Right renal pelvis (tissue), 4 donors: ENCODE measurements at regions not wholly inside any gene's neighbourhood (a gene's known extent, or its start where the extent isn't known, plus 50 kb on each side); places are given as distances from the start of the nearest gene placed in this dataset.

Source experiments
- DNase-seq, 4 donors: peaks; one replicate each; pipeline ENCODE4 v3.0.0-alpha.2; 2013; ENCODE audit warnings: low read depth in 4 of 4, low spot score in 3 of 4, missing footprints in 1 of 4

GRCh38 chr7:42511027-42511426 is 274.0 kb upstream of the GLI3 start:
- DNase-seq, result no peak

DNA sequence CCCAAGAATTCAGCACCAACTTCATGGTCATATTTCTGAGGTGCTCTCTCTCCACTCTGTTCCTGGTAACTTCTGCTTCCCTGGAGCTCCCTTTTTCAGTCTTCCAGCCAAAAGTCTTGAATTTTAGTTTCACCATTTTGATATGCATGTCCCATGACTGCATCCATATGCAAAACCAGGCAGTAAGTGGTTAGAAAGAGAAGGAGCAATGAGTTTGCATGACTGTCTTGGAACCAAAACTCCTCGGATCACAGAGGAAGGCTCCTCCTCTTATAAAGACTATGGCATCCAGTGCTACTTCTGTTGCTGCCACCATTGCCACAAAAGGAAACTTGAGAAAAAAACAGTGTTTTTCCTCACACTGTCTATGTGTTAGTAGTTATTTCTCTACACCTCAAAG is 269.1 kb upstream of the GLI3 start:
- no peak for DNase-seq

GRCh38 chr7:42502022-42502421 is 265.0 kb upstream of the GLI3 start:
- no peak for DNase-seq

- no peak for DNase-seq
These were observed 258.2 kb upstream of the GLI3 start for GRCh38 chr7:42495256-42495655.

DNA sequence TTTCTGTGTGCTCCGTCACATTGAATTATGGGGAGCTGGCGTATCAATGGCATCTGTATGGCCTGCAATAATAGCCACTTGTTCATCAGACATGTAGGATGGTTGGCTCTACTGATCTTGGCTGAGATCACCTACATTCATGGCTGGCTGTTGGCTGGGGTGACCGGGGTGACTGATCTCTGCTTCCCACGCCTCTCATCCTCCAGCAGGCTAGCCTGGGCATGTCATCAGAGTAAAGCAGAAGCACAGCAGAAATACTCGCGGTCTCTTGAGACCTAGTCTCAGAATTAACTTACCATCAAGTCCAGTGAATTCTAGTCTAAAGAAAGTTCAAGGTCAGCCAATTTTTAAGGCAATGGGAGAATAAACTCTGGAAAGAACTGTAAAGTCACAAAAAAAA is 257.7 kb upstream of the GLI3 start:
- no peak for DNase-seq

- no peak for DNase-seq
These were observed 257.2 kb upstream of the GLI3 start for GRCh38 chr7:42494199-42494710.

DNA sequence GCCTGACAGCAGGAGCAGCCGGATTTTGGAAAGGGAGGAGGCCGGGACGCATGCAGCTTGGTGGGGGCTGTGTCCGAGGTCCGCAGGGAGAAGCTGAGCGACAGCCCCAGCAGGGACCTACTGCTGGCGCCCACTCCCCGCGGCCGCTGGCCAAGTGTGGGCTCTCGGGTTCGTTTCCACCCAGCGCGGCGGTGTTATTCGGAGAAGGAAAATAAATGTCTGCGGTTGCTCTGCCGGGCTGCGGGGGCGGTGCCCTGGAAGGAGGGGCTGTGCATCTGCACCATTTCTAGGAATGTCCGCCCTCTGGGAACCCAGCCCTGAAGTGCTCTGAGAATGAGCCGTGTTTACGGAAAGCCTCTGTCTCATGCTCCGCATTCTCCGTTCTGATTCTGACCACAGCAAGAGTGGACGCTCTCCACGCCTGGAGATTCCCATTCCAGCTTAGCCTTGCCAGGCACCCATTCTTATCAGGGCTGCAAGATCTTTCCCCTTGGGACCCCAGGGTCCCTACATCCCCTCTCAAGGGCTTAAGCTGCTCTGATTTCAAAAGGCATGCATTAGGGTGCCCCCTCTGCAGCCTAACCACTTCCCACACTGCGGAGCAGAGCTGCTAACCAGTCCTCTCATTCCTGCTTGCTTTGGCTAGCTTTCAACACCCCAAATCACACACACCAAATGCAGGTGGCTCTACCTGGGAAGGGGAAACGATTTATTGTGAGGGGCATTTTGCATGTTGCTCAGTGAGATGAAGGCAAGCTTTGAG is 256.6 kb upstream of the GLI3 start:
- DNase-seq, result peak; percentile 40 to 58 (median 53)

DNA sequence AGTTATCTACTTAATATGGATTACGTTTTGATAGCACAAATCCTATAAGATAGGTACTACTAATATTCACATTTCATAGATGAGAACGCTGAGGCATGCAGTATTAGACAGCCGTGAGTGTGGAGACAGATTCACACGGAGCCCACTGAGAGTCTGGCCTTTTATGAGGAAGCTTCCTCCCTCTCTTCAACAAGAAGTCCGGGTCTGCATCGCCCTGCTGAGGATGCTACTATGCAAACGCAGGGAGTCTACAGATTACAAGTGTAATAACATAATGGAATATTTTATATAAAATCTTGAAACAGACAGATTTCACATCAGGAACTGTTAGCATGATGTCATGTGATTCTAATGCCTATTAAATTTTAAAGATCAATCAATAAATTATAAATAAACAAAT is 255.9 kb upstream of the GLI3 start:
- no peak for DNase-seq

DNA sequence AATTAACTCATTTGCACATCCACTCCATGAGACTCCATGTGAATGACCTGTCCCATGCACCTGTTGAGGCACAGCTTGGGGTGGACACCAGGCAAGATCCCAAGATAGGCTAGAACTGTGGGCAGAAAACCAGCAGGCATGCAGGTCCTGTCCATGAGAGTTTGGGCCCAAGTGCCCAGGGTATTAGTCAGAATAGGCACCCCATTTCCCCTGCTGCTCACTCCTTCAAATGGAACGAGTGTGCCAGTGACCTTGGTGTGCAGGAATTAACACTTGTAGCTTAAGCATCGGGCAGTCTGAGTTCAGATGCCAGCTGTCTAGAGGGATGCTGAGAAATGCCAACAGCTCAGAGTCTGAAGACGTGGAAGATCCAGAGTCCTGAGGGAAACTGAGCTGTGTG is 254.1 kb upstream of the GLI3 start:
- DNase-seq, result no peak

GRCh38 chr7:42489299-42489698 is 252.3 kb upstream of the GLI3 start:
- no peak for DNase-seq

DNA sequence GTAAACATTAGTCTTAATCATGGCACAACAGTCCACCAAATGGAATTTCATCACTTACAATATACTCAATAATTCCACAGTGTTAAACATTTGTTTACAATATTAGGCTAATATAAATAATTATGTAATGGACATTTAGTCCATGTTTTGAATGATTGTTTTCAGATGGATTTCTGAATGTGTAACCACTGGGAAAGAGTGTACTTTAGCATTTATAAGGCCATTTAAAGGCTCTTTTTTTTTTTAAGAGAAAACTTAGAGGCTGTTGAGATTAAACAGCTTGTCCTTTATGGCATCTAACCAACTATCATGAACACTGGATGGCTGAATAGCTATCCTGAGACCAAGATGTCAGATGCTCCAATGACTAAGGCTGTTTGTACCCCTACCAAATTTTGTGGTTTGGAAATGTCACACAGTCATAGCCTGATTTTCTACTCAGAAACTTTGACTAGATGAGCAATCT is 248.3 kb upstream of the GLI3 start:
- DNase-seq, result no peak

DNA sequence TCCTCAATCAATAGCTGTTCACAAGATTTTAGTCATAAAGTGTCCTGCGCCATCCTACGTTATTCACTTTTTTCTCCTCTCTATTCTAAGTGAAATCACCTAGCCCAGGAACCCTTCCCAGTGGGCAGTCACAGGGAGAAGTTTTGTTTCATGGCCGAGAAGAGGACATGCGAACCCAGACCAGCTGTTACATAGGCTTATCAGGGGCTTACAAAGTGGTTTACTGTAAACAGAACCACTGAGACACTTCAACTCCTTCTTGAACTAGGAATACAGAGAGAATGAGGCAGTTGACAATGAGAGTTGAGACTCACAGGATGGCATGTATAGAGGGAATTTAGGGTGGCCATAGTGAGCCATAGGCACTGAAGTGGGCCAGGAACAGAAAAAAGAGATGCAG is 246.9 kb upstream of the GLI3 start:
- no peak for DNase-seq

DNA sequence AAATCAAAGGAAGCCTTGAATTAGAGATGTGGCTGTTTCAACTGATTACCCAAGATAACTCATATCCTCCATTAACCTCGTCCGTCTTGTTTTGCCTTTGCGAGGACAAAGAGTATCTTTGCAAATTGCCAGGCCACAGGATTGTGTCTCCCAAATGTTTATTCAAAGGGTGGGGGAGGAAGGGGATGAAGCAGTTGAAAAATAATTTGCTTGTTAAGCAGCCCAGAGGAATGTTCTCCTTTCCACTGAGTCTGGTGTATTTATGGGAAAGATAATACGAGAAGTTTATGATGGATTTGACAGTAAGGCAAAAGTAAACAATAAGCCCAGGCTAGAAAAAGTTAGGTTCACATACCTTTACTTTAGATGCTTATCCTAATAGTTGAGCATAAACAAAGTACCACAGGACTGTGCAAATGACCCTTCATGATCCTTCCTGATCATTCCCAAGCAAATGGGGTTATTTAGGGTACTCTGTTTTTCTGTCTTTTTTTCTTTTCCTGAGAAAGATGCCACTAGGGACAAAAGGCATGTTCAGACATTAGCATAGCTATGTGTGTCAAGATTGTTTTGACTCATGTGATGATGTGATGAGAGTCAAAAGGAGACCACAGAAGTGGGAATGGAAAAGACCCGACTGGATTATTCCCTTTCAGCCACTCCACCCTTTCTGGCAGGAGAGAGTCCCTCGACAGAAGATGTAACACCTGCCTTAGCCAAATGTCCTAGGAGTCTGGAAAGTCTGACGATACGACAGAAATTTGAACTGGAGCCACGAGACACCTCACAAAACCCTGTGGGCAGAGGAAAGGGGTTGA is 243.0 kb upstream of the GLI3 start:
- DNase-seq, result no peak

DNA sequence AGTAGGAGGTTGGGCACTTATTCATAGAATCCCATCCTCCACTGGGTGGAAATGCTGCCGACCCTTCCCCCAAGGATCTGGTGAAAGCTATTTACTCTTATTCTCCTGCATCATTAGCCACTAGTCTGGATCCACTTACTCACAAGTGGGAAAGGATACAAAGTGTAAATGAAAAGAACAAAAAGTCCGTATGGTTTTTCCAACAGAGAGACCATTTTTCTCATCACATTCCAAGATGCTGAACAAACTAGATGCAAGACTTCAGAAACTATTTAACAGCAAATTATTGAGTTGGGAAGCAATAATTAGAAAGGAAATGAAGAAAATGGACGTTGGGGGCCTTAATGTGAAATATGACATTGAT is 242.4 kb upstream of the GLI3 start:
- no peak for DNase-seq

GRCh38 chr7:42478717-42479116 is 241.7 kb upstream of the GLI3 start:
- no peak for DNase-seq

GRCh38 chr7:42476255-42476654 is 239.2 kb upstream of the GLI3 start:
- DNase-seq, result no peak

GRCh38 chr7:42475082-42475481 is 238.1 kb upstream of the GLI3 start:
- no peak for DNase-seq

- DNase-seq, result no peak
These were observed 236.1 kb upstream of the GLI3 start for GRCh38 chr7:42473099-42473498.

GRCh38 chr7:42471573-42472174 is 234.7 kb upstream of the GLI3 start:
- DNase-seq, result no peak

DNA sequence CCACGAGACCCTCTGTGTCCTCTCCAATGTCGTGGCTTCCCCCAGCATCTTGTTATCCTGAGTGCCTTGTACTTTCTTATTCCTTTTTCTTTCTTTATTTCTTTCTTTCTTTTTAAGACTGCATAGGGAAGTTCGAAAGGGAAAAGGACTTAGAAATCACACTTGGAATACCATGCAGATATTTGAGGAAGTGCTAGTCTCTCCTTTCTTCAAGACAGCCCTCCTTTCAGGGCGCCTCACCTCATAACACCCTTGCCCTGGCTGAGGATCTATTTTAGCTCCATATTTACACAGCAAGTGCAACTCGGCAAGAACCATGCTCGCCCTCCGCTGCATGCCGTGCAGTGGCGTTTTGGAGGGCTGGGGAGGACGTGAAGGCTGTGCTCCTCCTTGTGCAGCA is 232.3 kb upstream of the GLI3 start:
- no peak for DNase-seq

- no peak for DNase-seq
These were observed 231.5 kb upstream of the GLI3 start for GRCh38 chr7:42468471-42468870.

- no peak for DNase-seq
These were observed 224.5 kb upstream of the GLI3 start for GRCh38 chr7:42461537-42461936.
